ENCODE measurements at regions not wholly inside any gene's neighbourhood (a gene's known extent, or its start where the extent isn't known, plus 50 kb on each side); places are given as distances from the start of the nearest gene placed in this dataset.

- TF ChIP-seq CTCF (IDR thresholded peaks at IDR 0.05) (no peak), EP300 (IDR thresholded peaks at IDR 0.05) (no peak), POLR2A (IDR thresholded peaks at IDR 0.05) (no peak)
These were observed 95.8 kb downstream of the DKK1 start for GRCh38 chr10:52409928-52410327.
